ENCODE measurements at regions not wholly inside any gene's neighbourhood (a gene's known extent, or its start where the extent isn't known, plus 50 kb on each side); places are given as distances from the start of the nearest gene placed in this dataset.

- Histone ChIP-seq H3K27me3 (no peaks in the 10 kb centered on the region), H3K27ac (no peak overlapping the region), H3K4me1 (no peaks in the 10 kb centered on the region), H3K4me3 (no peak overlapping the region), H3K9me3 (no peaks in the 10 kb centered on the region), H3K36me3 (no peaks in the 10 kb centered on the region)
- TF ChIP-seq, protein P1, sequence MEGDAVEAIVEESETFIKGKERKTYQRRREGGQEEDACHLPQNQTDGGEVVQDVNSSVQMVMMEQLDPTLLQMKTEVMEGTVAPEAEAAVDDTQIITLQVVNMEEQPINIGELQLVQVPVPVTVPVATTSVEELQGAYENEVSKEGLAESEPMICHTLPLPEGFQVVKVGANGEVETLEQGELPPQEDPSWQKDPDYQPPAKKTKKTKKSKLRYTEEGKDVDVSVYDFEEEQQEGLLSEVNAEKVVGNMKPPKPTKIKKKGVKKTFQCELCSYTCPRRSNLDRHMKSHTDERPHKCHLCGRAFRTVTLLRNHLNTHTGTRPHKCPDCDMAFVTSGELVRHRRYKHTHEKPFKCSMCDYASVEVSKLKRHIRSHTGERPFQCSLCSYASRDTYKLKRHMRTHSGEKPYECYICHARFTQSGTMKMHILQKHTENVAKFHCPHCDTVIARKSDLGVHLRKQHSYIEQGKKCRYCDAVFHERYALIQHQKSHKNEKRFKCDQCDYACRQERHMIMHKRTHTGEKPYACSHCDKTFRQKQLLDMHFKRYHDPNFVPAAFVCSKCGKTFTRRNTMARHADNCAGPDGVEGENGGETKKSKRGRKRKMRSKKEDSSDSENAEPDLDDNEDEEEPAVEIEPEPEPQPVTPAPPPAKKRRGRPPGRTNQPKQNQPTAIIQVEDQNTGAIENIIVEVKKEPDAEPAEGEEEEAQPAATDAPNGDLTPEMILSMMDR (IDR thresholded peaks at IDR 0.05) = no peak
- no peak for TF ChIP-seq POLR2A (IDR thresholded peaks at IDR 0.05)
- no peak for DNase-seq
Observed at GRCh38 chr4:30294295-30294694, 425.9 kb upstream of the PCDH7 start.

DNA sequence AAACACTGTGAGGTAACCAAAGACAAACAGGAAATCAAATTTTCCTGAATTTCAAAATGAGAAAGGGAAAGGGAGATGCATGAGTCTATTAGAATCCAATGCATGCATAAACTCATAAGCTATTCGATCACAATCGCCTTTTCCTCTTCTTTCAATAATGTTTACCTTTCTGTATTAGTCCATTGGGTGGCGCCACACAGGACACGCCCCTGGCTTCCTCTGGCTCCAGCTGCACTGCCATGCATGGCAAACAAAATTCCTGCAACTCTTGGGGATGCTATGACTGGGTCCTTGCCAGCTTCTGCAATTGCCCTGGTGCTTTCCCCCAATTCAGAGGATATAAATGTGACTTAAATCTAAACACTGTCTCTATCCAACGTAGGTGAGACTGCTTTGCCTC lies 424.5 kb upstream of the PCDH7 start:
- TF ChIP-seq POLR2A (IDR thresholded peaks at IDR 0.05) = no peak
- TF ChIP-seq, protein P1 (IDR thresholded peaks at IDR 0.05) = no peak
- Histone ChIP-seq H3K36me3 (no peaks in the 10 kb centered on the region), H3K4me1 (no peaks in the 10 kb centered on the region), H3K27me3 (no peaks in the 10 kb centered on the region), H3K4me3 (no peak overlapping the region), H3K27ac (no peak overlapping the region), H3K9me3 (no peaks in the 10 kb centered on the region)
- no peak for DNase-seq

DNA sequence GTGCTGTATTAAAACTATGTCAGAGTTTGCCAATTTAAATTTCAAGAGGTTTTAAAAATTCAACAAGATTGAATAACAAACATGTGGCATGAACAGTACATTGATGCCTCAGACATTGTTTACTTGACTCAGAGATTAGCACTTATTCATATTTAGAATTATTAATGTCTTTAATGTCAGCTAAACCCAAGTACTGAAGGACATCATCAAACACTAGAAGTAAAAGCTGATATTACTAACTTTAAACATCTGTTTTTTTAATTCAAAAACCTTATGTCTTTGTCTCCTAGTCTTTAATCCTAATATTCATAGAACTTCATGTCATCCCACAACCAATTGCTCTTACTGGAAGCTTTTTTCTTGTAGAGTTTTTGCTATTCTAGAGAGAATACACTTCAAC lies 406.2 kb upstream of the PCDH7 start:
- no peaks in the 10 kb centered on the region for H3K9me3 ChIP-seq
- no peak for TF ChIP-seq POLR2A (IDR thresholded peaks at IDR 0.05)
- TF ChIP-seq, protein P1 (IDR thresholded peaks at IDR 0.05) = no peak
- H3K27ac ChIP-seq = no peak overlapping the region
- H3K36me3 ChIP-seq = no peaks in the 10 kb centered on the region
- H3K4me3 ChIP-seq = no peak overlapping the region
- no peaks in the 10 kb centered on the region for H3K4me1 ChIP-seq
- DNase-seq = no peak
- no peaks in the 10 kb centered on the region for H3K27me3 ChIP-seq

- no peaks in the 10 kb centered on the region for H3K36me3 ChIP-seq
- no peak for DNase-seq
- no peak overlapping the region for H3K27ac ChIP-seq
- no peaks in the 10 kb centered on the region for H3K27me3 ChIP-seq
- TF ChIP-seq, protein P1 (IDR thresholded peaks at IDR 0.05) = no peak
- no peak for TF ChIP-seq POLR2A (IDR thresholded peaks at IDR 0.05)
- H3K4me3 ChIP-seq = no peak overlapping the region
- H3K4me1 ChIP-seq = no peaks in the 10 kb centered on the region
- H3K9me3 ChIP-seq = peaks cover 0 to 14% (median 0%) of the 10 kb centered on the region in 4 donors
Observed at GRCh38 chr4:30330894-30331652, 389.1 kb upstream of the PCDH7 start.

GRCh38 chr4:30341731-30342130 lies 378.4 kb upstream of the PCDH7 start:
- Histone ChIP-seq H3K27me3 (no peaks in the 10 kb centered on the region), H3K27ac (no peak overlapping the region), H3K4me1 (no peaks in the 10 kb centered on the region), H3K4me3 (no peak overlapping the region), H3K9me3 (no peaks in the 10 kb centered on the region), H3K36me3 (no peaks in the 10 kb centered on the region)
- TF ChIP-seq POLR2A (IDR thresholded peaks at IDR 0.05) = no peak
- TF ChIP-seq, protein P1 (IDR thresholded peaks at IDR 0.05) = no peak
- DNase-seq = no peak
